Endothelial cell of umbilical vein (primary cell): ENCODE measurements at regions not wholly inside any gene's neighbourhood (a gene's known extent, or its start where the extent isn't known, plus 50 kb on each side); places are given as distances from the start of the nearest gene placed in this dataset.
"Not testable (repeated sequence)": the region's sequence is repeated elsewhere in the genome, so short reads cannot be mapped to it uniquely, and the experiment has no call there.

Experiments used
- EZH2 ChIP-seq: IDR thresholded peaks from 2 replicates; pipeline ENCODE4 v1.6.1; 2012; ENCODE audit warnings: borderline replicate concordance, low read depth, mild to moderate bottlenecking, moderate library complexity, low read length, inconsistent platforms; ENCODE audit not compliant: severe bottlenecking
- GATA2 ChIP-seq: IDR thresholded peaks from 2 replicates; pipeline ENCODE4 v1.7.0; 2011; ENCODE audit warnings: low read depth, mild to moderate bottlenecking, moderate library complexity, mixed read lengths, low read length; ENCODE audit not compliant: insufficient read length, insufficient read depth
- JUN ChIP-seq: IDR thresholded peaks from 2 replicates; pipeline ENCODE4 v1.6.1; 2011; ENCODE audit warnings: borderline replicate concordance, low read depth; ENCODE audit not compliant: insufficient read length, insufficient read depth
- MYC ChIP-seq: IDR thresholded peaks from one replicate; pipeline ENCODE4 v1.6.1; 2011; ENCODE audit warnings: mild to moderate bottlenecking, low read depth, low read length
- POLR2AphosphoS5 ChIP-seq: IDR thresholded peaks from 2 replicates; pipeline ENCODE4 v1.6.1; 2012; ENCODE audit warnings: low read depth, mild to moderate bottlenecking, control low read depth, low read length, moderate library complexity; ENCODE audit not compliant: insufficient read depth
- TF ChIP-seq, protein P1 (sequence below), 2 donors: IDR thresholded peaks; 1 replicate in 1 of 2; 2 replicates in 1 of 2; pipeline ENCODE4 v1.5.1; 2011; ENCODE audit warnings: low read length in 2 of 2, mild to moderate bottlenecking in 2 of 2, moderate library complexity in 2 of 2, control low read depth in 1 of 2, inconsistent platforms in 1 of 2, low read depth in 1 of 2; ENCODE audit not compliant: insufficient read depth in 1 of 2; ENCODE audit errors: extremely low read depth in 1 of 2

DNA sequence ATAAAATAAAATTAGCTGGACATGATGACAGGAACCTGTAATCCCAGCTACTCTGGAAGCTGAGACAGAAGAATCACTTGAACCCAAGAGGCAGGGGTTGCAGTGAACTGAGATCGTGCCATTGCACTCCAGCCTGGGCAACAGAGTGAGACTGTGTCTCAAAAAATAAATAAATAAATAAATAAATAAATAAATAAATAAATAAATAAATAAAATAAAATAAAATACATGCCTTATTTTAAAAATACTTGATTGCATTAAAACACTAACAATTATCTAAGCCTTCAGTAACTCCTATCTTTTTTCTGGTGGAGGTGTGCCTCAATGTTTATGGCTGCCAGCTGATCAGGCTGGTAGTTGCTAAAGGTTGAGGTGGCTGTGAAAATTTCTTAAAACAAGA lies 1329.6 kb upstream of the CITED2 start:
- TF ChIP-seq MYC, JUN, GATA2, EZH2, POLR2AphosphoS5: not testable (repeated sequence)
- TF ChIP-seq, protein P1, sequence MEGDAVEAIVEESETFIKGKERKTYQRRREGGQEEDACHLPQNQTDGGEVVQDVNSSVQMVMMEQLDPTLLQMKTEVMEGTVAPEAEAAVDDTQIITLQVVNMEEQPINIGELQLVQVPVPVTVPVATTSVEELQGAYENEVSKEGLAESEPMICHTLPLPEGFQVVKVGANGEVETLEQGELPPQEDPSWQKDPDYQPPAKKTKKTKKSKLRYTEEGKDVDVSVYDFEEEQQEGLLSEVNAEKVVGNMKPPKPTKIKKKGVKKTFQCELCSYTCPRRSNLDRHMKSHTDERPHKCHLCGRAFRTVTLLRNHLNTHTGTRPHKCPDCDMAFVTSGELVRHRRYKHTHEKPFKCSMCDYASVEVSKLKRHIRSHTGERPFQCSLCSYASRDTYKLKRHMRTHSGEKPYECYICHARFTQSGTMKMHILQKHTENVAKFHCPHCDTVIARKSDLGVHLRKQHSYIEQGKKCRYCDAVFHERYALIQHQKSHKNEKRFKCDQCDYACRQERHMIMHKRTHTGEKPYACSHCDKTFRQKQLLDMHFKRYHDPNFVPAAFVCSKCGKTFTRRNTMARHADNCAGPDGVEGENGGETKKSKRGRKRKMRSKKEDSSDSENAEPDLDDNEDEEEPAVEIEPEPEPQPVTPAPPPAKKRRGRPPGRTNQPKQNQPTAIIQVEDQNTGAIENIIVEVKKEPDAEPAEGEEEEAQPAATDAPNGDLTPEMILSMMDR (IDR thresholded peaks at IDR 0.05; ENCODE audit: extremely low read depth in 1 of 2, insufficient read depth in 1 of 2, low read depth in 1 of 2, low read length in 2 of 2): not testable (repeated sequence)
